HFF-Myc (cell line): ENCODE measurements at regions not wholly inside any gene's neighbourhood (a gene's known extent, or its start where the extent isn't known, plus 50 kb on each side); places are given as distances from the start of the nearest gene placed in this dataset.
A peak's percentile ranks its signal among the peaks of the same experiment; 100 is the strongest.
"Not testable (repeated sequence)": the region's sequence is repeated elsewhere in the genome, so short reads cannot be mapped to it uniquely, and the experiment has no call there.

ENCODE experiments used
- DNase-seq: peaks from one replicate; pipeline ENCODE4 v3.0.0-alpha.2; 2011; ENCODE audit warnings: low read depth; ENCODE audit errors: extremely low read depth
- H3K4me3 ChIP-seq: replicated peaks from 2 replicates; pipeline ENCODE4 v1.5.1; 2011; ENCODE audit warnings: low read depth, mild to moderate bottlenecking, control low read depth, low read length
- TF ChIP-seq, protein P1 (sequence below): IDR thresholded peaks from 2 replicates; pipeline ENCODE4 v1.5.1; 2012; ENCODE audit warnings: mild to moderate bottlenecking, low read depth, low read length, control low read depth; ENCODE audit errors: missing control alignments

DNA sequence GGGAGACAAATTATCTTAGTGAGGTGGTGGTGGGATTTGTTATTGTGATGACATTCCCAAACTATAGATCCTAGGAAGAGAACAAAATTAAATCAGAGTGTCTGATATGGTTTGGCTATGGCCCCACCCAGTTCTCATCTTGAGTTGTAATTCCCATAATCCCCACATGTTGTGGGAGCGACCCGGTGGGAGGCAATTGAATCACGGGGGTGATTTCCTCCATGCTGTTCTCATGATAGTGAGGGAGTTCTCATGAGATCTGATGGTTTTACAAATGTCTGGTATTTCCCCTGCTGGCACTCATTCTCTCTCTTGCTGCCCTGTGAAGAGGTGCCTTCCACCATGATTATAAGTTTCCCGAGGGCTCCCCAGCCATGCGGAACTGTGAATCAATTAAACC lies 62.0 kb downstream of the RPL22L1 start:
- TF ChIP-seq, protein P1, sequence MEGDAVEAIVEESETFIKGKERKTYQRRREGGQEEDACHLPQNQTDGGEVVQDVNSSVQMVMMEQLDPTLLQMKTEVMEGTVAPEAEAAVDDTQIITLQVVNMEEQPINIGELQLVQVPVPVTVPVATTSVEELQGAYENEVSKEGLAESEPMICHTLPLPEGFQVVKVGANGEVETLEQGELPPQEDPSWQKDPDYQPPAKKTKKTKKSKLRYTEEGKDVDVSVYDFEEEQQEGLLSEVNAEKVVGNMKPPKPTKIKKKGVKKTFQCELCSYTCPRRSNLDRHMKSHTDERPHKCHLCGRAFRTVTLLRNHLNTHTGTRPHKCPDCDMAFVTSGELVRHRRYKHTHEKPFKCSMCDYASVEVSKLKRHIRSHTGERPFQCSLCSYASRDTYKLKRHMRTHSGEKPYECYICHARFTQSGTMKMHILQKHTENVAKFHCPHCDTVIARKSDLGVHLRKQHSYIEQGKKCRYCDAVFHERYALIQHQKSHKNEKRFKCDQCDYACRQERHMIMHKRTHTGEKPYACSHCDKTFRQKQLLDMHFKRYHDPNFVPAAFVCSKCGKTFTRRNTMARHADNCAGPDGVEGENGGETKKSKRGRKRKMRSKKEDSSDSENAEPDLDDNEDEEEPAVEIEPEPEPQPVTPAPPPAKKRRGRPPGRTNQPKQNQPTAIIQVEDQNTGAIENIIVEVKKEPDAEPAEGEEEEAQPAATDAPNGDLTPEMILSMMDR = no peak
- no peak for DNase-seq
- H3K4me3 ChIP-seq = no peak overlapping the region

DNA sequence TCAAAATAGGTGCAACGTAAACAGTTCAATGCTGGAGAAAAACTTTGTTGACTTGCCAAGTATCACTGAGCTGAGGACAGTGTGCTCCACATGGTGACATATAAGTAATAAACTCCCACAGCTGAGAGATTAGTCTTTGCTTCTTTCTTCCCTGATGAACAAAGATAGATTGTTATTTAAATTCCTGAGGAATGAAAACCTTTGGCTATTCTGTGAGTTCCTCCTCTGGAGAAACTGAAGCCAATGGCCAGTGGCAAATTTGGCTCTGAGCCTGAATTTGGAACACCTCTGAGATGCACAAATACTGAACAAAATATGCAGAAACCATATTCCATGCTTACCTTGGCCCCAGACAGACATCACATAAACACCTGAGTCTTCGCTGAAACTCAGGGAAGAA lies 63.3 kb downstream of the RPL22L1 start:
- no peak for DNase-seq
- TF ChIP-seq, protein P1 = no peak

DNA sequence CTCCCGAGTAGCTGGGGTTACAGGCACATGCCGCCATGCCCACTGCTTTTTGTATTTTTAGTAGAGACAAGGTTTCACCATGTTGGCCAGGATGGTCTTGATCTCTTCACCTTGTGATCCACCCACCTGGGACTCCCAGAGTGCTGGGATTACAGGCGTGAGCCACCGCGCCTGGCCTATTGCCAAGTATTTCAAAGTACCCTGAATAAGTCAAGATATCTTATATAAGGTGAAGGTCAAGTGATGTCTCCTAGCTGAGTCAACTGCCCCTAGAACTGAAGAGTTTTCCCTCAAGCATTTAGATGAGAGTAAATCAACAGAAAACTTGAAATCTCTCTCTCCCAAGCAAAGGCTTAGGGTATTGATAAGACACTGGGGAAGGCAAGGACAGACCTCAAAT lies 63.9 kb downstream of the RPL22L1 start:
- TF ChIP-seq, protein P1 = no peak
- no peak for DNase-seq

More for the DNA sequence above, 63.3 kb downstream of the RPL22L1 start:
- H3K4me3 ChIP-seq = no peak overlapping the region

DNA sequence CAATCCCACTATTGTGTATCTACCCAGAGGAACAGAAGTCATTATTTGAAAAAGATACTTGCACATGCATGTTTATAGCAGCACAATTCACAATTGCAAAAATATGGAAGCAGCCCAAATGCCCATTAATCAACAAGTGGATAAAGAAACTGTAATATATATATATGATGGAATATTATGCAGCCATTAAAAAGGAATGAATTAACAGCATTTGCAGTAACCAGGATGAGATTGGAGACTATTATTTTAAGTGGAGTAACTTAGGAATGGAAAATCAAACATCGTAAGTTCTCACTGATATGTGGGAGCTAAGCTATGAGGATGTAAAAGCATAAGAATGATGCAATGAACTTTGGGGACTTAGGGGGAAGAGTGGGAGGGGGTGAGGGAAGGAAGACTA lies 64.7 kb downstream of the RPL22L1 start:
- DNase-seq, H3K4me3 ChIP-seq: not testable (repeated sequence)

More for the DNA sequence above, 63.9 kb downstream of the RPL22L1 start:
- H3K4me3 ChIP-seq = no peak overlapping the region

DNA sequence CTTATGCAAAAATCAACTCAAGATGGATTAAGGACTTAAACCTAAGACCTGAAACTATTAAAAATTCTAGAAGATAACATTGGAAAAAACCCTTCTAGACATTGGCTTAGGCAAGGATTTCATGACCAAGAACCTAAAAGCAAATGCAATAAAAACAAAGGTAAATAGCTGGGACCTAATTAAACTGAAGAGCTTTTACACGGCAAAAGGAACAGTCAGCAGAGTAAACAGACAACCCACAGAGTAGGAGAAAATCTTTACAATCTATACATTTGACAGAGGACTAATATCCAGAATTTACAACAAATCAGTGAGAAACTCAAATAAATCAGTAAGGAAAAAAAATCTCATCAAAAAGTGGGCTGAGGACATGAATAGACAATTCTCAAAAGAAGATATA lies 65.4 kb downstream of the RPL22L1 start:
- not testable (repeated sequence) for H3K4me3 ChIP-seq, DNase-seq

DNA sequence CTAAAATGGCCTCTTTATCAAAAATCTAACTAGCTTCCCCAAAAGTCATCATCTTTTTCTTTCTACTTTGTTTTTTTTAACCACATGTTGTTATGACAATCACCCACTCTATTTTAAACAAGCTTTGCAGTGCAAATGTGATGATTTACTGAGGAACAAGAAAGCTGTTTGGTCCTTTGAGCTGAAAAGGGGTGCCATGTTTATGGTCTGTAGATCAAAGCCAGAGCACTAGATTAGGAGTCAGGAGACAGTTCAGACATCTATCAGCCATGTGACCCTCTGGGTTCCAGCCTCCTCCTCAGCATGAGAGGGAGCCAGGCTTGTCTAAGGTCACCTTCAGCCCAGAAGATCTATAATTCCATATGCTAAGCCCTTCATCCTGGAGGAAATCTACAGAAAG lies 65.9 kb downstream of the RPL22L1 start:
- H3K4me3 ChIP-seq = no peak overlapping the region
- TF ChIP-seq, protein P1 = no peak
- no peak for DNase-seq

DNA sequence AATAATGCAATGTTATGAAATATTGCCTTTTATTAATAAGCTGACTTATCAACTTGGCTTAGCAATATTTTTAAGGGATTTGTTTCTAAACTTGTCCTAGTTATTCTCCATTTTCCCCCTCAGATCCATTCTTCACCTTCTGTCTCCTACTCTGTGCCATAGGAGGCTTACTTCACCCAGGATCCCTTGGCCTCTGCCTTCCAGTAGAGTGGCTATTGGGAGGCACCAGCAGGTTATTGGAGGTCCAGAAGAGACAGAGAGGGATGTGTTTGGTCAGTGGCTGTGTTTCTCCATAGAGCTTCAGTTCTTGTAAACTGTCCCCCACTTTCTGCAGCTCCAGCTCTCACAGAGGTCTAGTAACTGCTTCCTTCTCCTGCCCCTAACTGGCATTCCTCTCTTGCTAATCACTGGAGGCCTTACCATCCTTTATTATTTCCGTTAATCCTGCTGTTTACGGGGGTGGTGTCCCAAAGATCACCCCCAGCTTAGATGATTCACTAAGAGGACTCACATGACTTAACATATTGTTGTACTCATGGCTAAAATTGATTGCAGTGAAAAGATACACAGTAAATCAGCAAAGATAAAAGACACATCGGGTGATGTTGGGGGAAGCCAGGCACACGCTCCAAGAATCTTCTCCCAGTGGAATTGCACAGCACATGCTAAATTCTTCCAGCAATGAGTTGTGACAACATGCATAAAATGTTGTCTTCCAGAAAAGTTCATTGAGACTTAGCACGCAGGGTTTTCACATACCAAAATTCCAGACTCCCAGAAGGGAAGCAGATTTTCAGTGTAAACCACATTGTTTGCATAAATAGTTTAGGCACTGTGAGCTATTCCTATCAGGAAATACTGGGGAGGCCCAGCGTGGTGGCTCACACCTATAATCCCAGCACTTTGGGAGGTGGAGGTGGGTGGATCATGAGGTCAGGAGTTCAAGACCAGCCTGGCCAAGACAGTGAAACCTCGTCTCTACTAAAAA lies 67.5 kb downstream of the RPL22L1 start:
- peak; percentile 98 for DNase-seq
- no peak overlapping the region for H3K4me3 ChIP-seq
- TF ChIP-seq, protein P1 = no peak

DNA sequence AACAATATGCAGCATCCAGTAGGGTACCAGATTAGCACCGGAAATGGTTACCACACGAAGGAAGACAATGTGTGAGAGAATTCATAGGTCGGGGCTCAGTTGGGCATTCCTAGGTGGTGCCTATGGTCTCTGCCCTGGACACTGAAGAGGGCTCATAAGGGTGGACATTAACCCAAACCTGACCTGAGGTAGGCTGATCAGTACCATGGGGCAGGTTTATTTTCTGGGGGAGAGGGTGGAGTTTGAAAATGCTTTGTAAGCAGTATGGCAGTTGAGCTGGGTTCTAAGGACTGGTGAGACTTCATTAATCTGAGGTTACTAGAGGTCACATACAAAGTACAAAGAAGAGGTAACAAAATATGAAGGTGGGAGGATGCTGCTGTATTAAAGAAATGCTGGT lies 68.4 kb downstream of the RPL22L1 start:
- DNase-seq = no peak
- H3K4me3 ChIP-seq = no peak overlapping the region
- TF ChIP-seq, protein P1 = no peak

DNA sequence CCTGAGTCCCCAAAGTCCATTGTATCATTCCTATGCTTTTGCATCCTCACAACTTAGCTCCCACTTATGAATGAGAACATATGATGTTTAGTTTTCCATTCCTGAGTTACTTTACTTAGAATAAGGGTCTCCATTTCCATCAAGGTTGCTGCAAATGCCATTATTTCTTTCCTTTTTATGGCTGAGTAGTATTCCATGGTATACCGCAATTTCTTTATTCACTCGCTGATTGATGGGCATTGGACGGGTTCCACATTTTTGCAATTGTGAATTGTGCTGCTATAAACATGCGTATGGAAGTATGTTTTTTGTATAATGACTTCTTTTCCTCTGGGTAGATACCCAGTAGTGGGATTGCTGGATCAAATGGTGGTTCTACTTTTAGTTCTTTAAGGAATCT lies 69.7 kb downstream of the RPL22L1 start:
- H3K4me3 ChIP-seq, DNase-seq: not testable (repeated sequence)
